Left cardiac atrium (tissue), 4 donors: ENCODE measurements at regions not wholly inside any gene's neighbourhood (a gene's known extent, or its start where the extent isn't known, plus 50 kb on each side); places are given as distances from the start of the nearest gene placed in this dataset.

Source experiments
- ATAC-seq, 2 donors: fragments of 200-7000 bp; cut with Tn5 transposase; one replicate each; pipeline ENCODE4 v1.9.1; 2020; ENCODE audit warnings: mild to moderate bottlenecking in 2 of 2, moderate library complexity in 2 of 2
- DNase-seq: peaks from one replicate; pipeline ENCODE4 v3.0.0-alpha.2; 2020
- intact Hi-C, 2 donors: fragments of 100-400 bp; cut with DNase I; formaldehyde crosslinking; loops; one replicate each; pipeline versions ENCODE4 v1.14.1 to v1.15.1; 2022 to 2023
- donor health status: DM: no; HTN: yes; CAD: no.
- donor health status: DM: no; HTN: yes; CAD: no; lungs with severe emphysema.
- donor health status: DM: yes; HTN: yes; CAD: no.
- donor health status: Dilated cardiomyopathy.

DNA sequence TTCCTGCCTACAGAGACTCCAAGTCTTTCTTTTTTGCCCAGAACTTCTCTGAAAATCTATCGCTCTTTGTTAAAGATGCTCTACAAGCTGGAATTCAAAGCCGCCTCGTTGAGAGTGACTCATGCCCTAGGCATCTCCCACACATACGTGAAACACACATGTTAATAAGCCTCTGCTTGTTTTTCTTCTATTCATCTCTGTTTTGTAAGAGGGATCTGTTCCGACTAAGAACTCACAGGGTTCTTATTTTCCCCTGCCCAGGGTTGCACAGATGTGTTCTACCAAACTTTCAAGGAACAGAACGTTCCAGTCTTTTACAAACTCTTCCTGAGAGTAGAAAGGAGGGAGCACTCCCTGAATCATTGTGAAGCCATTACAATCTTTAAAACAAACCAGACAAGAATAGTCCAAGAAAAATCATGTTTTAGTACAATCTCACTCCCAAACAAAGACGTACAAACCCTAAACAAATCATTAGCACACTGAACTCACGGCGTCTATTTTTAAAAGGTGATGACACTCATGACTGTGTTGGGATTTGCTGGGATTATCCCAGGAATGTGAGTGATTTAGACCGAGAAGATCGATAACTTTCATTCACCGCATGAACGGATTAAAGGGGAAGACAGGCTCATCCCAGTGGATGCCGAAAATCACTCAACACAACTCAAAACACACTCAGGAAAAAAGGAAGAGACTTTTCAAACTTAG, 55.3 kb upstream of the INPP5A start:
- intact Hi-C loops = no loop called here
- ATAC-seq = peak in 1 of 2 donors; percentile 77
- DNase-seq = no peak

- no peak for DNase-seq
- intact Hi-C loops = no loop called here
- ATAC-seq = no peak
Measured at GRCh38 chr10:132483394-132483793, 54.2 kb upstream of the INPP5A start.

DNA sequence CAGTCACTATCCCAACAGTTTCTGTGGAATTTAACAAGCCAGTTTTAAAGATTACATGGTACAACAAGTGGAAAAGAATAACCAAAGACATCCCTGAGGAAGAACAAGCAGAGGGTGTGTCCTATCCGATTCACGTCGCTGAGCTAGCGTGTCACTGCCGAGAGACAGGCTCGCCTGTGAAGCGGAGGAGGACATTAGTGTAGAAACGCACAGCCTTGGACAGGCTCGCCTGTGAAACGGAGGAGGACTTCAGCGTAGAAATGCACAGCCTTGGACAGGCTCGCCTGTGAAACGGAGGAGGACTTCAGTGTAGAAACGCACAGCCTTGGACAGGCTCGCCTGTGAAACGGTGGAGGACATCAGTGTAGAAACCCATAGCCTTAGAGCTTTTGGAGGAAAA, 52.7 kb upstream of the INPP5A start:
- no peak for DNase-seq
- intact Hi-C loops = no loop called here
- no peak for ATAC-seq

DNA sequence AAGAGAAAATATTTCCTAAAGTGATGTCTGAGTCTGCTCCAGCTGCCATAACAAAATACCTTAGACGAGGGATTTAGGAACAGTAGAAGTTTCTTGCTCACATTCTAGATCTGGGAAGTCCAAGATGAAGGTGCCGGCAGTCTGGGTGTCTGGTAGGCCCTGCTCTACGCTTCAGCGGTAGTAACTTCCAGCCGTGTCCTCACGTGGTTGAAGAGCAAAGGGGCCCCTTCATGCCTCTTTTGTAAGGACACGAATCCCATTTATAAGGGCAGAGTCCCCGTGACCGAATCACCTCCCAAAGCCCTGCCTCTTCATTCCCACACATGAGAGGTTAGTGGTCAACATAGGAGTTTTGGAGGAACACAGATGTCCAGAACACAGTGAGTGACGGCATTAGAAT, 52.2 kb upstream of the INPP5A start:
- ATAC-seq = no peak
- intact Hi-C loops = no loop called here
- no peak for DNase-seq

GRCh38 chr10:132486539-132487121, 51.0 kb upstream of the INPP5A start:
- DNase-seq (no peak), ATAC-seq (no peak)
- intact Hi-C loops = no loop called here

DNA sequence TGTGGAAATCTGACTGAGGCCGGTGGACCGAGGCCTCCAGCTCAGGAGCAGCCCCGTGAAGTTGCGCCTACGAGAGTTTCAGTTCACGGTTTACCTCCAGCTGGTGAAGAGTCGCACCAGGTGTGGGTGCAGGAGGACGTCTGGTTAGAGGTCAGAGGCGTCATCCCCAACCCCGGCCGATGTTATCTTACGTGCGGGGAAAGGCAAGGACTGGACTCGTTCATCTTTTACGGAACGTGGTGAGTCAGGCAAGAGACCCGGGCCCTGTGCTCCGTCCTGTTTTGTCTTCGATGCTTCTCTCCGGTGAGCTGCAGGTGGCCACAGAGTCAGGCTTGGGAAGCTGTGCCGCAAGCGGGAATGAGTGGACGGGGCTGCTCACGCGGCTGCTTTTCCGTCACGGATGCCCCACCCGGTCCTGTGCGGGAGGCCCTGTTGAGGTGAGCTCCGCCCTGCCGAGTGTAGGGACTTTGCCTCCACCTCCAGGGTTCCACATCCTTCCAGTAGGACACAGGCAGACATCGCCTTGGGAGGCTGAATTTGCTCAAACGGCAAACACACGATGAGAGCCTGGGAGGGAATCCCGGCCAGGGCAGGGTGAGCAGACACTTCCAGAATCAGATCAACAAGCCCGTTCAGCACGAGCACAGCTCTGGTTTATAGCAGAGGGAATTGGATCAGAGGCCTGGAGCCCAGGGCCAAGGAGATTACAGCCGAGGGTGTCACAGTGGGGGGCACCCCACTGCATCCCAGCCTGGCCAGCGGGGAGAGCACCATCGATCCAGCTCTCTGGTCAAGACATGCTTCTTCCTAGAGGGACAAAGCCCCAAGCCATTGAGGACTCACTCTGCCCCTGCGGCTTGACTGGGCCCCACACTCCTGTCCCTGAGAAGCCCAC, 50.1 kb upstream of the INPP5A start:
- intact Hi-C loops = no loop called here
- ATAC-seq (no peak), DNase-seq (no peak)
